Large intestine (tissue), 3 donors: ENCODE measurements at regions not wholly inside any gene's neighbourhood (a gene's known extent, or its start where the extent isn't known, plus 50 kb on each side); places are given as distances from the start of the nearest gene placed in this dataset.
"Not testable (repeated sequence)": the region's sequence is repeated elsewhere in the genome, so short reads cannot be mapped to it uniquely, and the experiment has no call there.

Source experiments
- DNase-seq, 2 donors: peaks; one replicate each; pipeline versions ENCODE4 v3.0.0 to v3.0.0-alpha.2; 2013
- H3K27ac ChIP-seq: one replicate; pipeline ENCODE4 v1.5.1; 2013; ENCODE audit warnings: low read length
- H3K27me3 ChIP-seq: 2 replicates; pipeline ENCODE4 v1.6.1; 2013; ENCODE audit warnings: low read length; ENCODE audit not compliant: control insufficient read depth, insufficient read depth
- H3K36me3 ChIP-seq: 2 replicates; pipeline ENCODE4 v1.6.1; 2013; ENCODE audit warnings: low read length; ENCODE audit not compliant: control insufficient read depth, insufficient read depth
- H3K4me1 ChIP-seq: one replicate; pipeline ENCODE4 v1.6.1; 2013; ENCODE audit warnings: low read length; ENCODE audit not compliant: control insufficient read depth, insufficient read depth
- H3K4me3 ChIP-seq: one replicate; pipeline ENCODE4 v1.5.1; 2013; ENCODE audit warnings: low read length
- H3K9me3 ChIP-seq: one replicate; pipeline ENCODE4 v1.6.1; 2013; ENCODE audit warnings: mild to moderate bottlenecking, low read depth, low read length, moderate library complexity; ENCODE audit not compliant: control insufficient read depth
- WGBS: methylation state at CpG from one replicate; pipeline ENCODE4 v1.1.5; 2013; ENCODE audit warnings: low lambda C conversion rate; ENCODE audit not compliant: insufficient coverage; 5-methylcytosine and 5-hydroxymethylcytosine counted together

- no peaks in the 10 kb centered on the region for H3K36me3 ChIP-seq
- no peaks in the 10 kb centered on the region for H3K27me3 ChIP-seq
- no peaks in the 10 kb centered on the region for H3K9me3 ChIP-seq
- no peak for DNase-seq
- no peak overlapping the region for H3K27ac ChIP-seq
- no peak overlapping the region for H3K4me3 ChIP-seq
- H3K4me1 ChIP-seq, result no peaks in the 10 kb centered on the region
Measured at GRCh38 chr5:106088462-106088861, 1582.3 kb downstream of the EFNA5 start.

- Histone ChIP-seq H3K36me3 (no peaks in the 10 kb centered on the region), H3K9me3 (no peaks in the 10 kb centered on the region), H3K27me3 (no peaks in the 10 kb centered on the region), H3K27ac (no peak overlapping the region), H3K4me1 (no peaks in the 10 kb centered on the region), H3K4me3 (no peak overlapping the region)
- no peak for DNase-seq
- 83% methylated on average over 2 of the region's 2 CpGs for WGBS
Measured at GRCh38 chr5:106086352-106086751, 1584.4 kb downstream of the EFNA5 start.

DNA sequence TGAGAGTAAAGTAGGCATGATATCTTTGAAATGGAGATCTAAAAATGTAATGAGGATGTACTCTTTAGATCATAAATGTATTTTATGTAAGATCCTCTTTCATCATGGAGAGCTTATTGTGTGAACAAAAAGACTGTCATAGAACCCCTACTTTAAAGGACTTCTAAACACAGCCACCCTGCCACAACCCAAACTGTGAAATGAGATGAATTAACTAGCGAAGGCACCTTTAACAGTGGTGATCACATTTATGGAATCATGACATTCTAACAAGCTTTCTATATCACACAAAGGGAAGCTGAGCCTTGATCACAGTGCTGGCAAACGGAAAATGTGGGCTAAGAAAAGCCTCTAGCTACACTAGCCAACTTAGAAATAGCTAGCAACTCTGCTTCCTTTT lies 1585.2 kb downstream of the EFNA5 start:
- no peak for DNase-seq
- H3K36me3 ChIP-seq, result no peaks in the 10 kb centered on the region
- no peak overlapping the region for H3K27ac ChIP-seq
- no CpG with 5 or more reads among the region's 2 CpGs for WGBS
- H3K4me3 ChIP-seq, result no peak overlapping the region
- H3K27me3 ChIP-seq, result no peaks in the 10 kb centered on the region
- no peaks in the 10 kb centered on the region for H3K4me1 ChIP-seq
- H3K9me3 ChIP-seq, result no peaks in the 10 kb centered on the region

- WGBS, result no CpG with 5 or more reads among the region's 1 CpG
- Histone ChIP-seq H3K9me3 (no peaks in the 10 kb centered on the region), H3K36me3 (no peaks in the 10 kb centered on the region), H3K27ac (no peak overlapping the region), H3K27me3 (no peaks in the 10 kb centered on the region), H3K4me3 (no peak overlapping the region), H3K4me1 (no peaks in the 10 kb centered on the region)
- no peak for DNase-seq
Measured at GRCh38 chr5:106085136-106085535, 1585.6 kb downstream of the EFNA5 start.

- Histone ChIP-seq H3K4me3 (no peak overlapping the region), H3K27ac (no peak overlapping the region), H3K4me1 (no peaks in the 10 kb centered on the region), H3K9me3 (no peaks in the 10 kb centered on the region), H3K27me3 (no peaks in the 10 kb centered on the region), H3K36me3 (no peaks in the 10 kb centered on the region)
- DNase-seq, result no peak
- whole genome bisulfite sequencing, result no CpG with 5 or more reads among the region's 1 CpG
Measured at GRCh38 chr5:106080535-106080934, 1590.2 kb downstream of the EFNA5 start.

DNA sequence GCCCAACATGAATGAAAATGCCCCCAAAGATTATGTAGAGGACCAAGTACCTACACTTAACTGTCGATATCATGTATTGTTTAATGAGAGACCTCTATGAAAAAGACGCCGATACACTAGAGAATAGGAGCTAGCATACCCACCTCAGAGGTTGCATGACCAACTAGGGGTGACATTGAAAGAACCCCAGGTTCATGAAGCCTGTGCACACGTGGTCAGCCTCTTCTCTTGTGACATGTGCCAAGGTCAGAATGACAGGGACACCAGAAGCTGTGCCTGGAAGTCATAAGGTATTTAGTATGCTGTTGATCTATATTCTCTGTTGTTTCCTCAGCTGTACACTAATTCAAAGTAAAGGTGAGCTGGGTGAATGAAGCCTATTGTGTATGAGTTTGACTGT lies 1594.1 kb downstream of the EFNA5 start:
- H3K4me1 ChIP-seq, result no peaks in the 10 kb centered on the region

DNA sequence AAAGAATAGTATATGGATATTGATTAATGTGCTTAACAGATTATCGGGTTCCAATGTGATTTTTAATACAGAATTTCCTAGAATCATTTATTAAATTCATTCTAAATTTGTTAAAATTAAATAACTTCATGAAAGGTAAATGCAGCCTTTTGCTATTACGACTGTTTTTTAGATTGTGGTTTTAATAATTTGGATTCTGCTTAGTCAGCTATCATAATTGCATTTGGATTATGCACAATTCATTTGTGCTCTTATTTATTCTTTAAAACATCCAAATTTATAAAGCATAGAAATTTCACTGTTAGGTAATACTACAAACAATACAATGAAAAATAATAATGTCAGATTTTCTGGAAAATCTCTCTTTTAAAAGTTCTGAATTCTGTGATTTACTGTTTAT lies 1598.5 kb downstream of the EFNA5 start:
- Histone ChIP-seq H3K36me3 (no peaks in the 10 kb centered on the region), H3K4me3 (no peak overlapping the region), H3K27me3 (no peaks in the 10 kb centered on the region), H3K4me1 (no peaks in the 10 kb centered on the region), H3K9me3 (no peaks in the 10 kb centered on the region), H3K27ac (no peak overlapping the region)
- DNase-seq, result no peak
- 100% methylated on average over 2 of the region's 2 CpGs for WGBS

More for the DNA sequence above, 1594.1 kb downstream of the EFNA5 start:
- H3K9me3 ChIP-seq, result no peaks in the 10 kb centered on the region
- no peaks in the 10 kb centered on the region for H3K27me3 ChIP-seq
- H3K36me3 ChIP-seq, result no peaks in the 10 kb centered on the region
- DNase-seq, result no peak
- H3K4me3 ChIP-seq, result no peak overlapping the region
- no peak overlapping the region for H3K27ac ChIP-seq
- WGBS, result 100% methylated on average over 1 of the region's 4 CpGs

GRCh38 chr5:106047341-106047740 lies 1623.4 kb downstream of the EFNA5 start:
- Histone ChIP-seq H3K9me3 (no peaks in the 10 kb centered on the region), H3K27me3 (no peaks in the 10 kb centered on the region), H3K27ac (no peak overlapping the region), H3K4me3 (no peak overlapping the region), H3K4me1 (no peaks in the 10 kb centered on the region), H3K36me3 (no peaks in the 10 kb centered on the region)
- WGBS, result no CpG with 5 or more reads among the region's 1 CpG
- DNase-seq, result no peak

GRCh38 chr5:106032069-106032468 lies 1638.7 kb downstream of the EFNA5 start:
- not testable (repeated sequence) for H3K4me3 ChIP-seq, DNase-seq, H3K27ac ChIP-seq, H3K9me3 ChIP-seq, H3K4me1 ChIP-seq, H3K27me3 ChIP-seq, H3K36me3 ChIP-seq
- WGBS, result no CpG with 5 or more reads among the region's 2 CpGs

GRCh38 chr5:106028314-106028713 lies 1642.4 kb downstream of the EFNA5 start:
- Histone ChIP-seq H3K9me3 (no peaks in the 10 kb centered on the region), H3K27me3 (no peaks in the 10 kb centered on the region), H3K4me3 (no peak overlapping the region), H3K27ac (no peak overlapping the region), H3K36me3 (no peaks in the 10 kb centered on the region), H3K4me1 (no peaks in the 10 kb centered on the region)
- WGBS, result 67% methylated on average over 3 of the region's 3 CpGs
- no peak for DNase-seq

DNA sequence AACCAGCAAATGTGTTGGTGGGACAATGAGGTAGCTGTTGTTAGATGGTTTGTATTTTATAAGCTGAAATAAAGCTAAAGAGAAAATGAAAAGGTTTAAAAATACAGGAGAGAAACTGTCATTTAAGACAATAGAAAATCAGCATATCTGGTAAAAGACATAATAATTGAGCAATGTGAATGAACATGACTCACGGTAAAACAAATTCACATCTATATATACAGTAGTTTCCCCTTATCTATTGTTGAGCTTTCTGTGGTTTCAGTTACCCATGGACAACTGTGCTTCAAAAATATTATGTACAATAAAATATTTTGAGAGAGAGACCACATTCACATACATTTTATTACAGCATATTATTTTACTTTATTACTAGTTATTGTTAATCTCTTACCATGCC lies 1649.8 kb downstream of the EFNA5 start:
- no peaks in the 10 kb centered on the region for H3K27me3 ChIP-seq
- no peaks in the 10 kb centered on the region for H3K9me3 ChIP-seq
- DNase-seq, result no peak
- no peak overlapping the region for H3K27ac ChIP-seq
- H3K36me3 ChIP-seq, result no peaks in the 10 kb centered on the region
- WGBS, result no CpG with 5 or more reads among the region's 1 CpG
- H3K4me3 ChIP-seq, result no peak overlapping the region
- no peaks in the 10 kb centered on the region for H3K4me1 ChIP-seq
